ENCODE measurements at regions not wholly inside any gene's neighbourhood (a gene's known extent, or its start where the extent isn't known, plus 50 kb on each side); places are given as distances from the start of the nearest gene placed in this dataset.

DNA sequence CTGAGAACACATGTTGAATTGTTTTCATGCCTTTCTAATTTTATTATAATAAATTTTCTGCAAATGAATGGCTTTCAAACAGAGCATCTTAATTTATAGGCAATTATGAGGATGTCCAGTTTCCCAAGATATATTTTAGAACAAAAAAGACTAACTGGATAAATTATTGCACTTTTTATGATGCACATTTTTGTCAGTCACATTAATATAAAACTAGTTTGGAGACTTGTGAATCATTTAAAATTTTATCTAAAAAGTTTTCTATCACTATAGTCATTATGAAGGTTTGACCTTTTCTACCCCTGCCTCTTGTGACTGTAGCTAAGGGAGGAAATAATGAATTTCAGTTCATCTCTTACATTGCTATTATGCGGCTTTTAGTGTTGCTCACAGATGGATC, 393.8 kb downstream of the TAF11L14 start:
- TF ChIP-seq CTCF (IDR thresholded peaks at IDR 0.05; ENCODE audit: low read depth, low read length, poor library complexity, severe bottlenecking) (no peak), EZH2phosphoT487 (IDR thresholded peaks at IDR 0.05; ENCODE audit: borderline replicate concordance, low read length) (no peak)
